ENCODE measurements at regions not wholly inside any gene's neighbourhood (a gene's known extent, or its start where the extent isn't known, plus 50 kb on each side); places are given as distances from the start of the nearest gene placed in this dataset.

- TF ChIP-seq HDGF (IDR thresholded peaks at IDR 0.05; ENCODE audit: borderline replicate concordance) = no peak
- TF ChIP-seq NFRKB (IDR thresholded peaks at IDR 0.05) = no peak
- no peak for TF ChIP-seq FOXM1 (IDR thresholded peaks at IDR 0.05; ENCODE audit: borderline replicate concordance)
- TF ChIP-seq PKNOX1 (IDR thresholded peaks at IDR 0.05) = no peak
- TF ChIP-seq TARDBP (IDR thresholded peaks at IDR 0.05) = no peak
- no peak for TF ChIP-seq FOXK2 (IDR thresholded peaks at IDR 0.05)
- TF ChIP-seq LEF1 (IDR thresholded peaks at IDR 0.05; ENCODE audit: borderline replicate concordance) = no peak
- no peak for TF ChIP-seq BHLHE40 (IDR thresholded peaks at IDR 0.05; ENCODE audit: borderline replicate concordance)
- no peak for TF ChIP-seq SP1 (IDR thresholded peaks at IDR 0.05)
- no peak for TF ChIP-seq SUZ12 (IDR thresholded peaks at IDR 0.05)
- TF ChIP-seq L3MBTL2 (conservative IDR thresholded peaks at IDR 0.05) = no peak
- TF ChIP-seq FOXA1 (IDR thresholded peaks at IDR 0.05) = no peak
- no peak for TF ChIP-seq ELF4 (IDR thresholded peaks at IDR 0.05)
- TF ChIP-seq ZNF384 (IDR thresholded peaks at IDR 0.05) = no peak
- no peak for TF ChIP-seq CTBP1 (IDR thresholded peaks at IDR 0.05; ENCODE audit: borderline replicate concordance)
- no peak for TF ChIP-seq ARNT (IDR thresholded peaks at IDR 0.05)
- CTCF ChIA-PET = no interaction called here
- POLR2A ChIA-PET = no interaction called here
- DNase-seq (ENCODE audit: extremely low spot score) = no peak
Measured at GRCh38 chr6:53429401-53429800, 80.7 kb upstream of the ELOVL5 start.

DNA sequence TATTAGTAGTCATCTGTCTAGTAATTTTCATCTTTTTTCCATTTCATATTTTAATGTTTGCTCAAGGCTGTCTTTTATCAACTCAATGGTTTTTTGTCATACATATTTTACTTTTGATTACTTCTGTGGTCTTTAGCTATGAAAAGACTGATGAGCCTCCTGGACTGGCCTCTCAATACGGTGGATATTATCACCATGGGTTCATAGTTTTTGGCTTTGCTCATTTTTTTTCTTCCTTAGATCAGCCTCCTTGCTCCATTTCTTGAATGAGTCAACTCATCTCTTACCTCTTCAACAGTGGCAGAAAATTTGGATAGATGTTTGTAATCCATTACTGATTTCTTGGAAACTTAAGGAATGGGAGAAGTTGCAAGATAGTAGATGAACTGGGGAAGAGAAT, 80.1 kb upstream of the ELOVL5 start:
- CTCF ChIA-PET = no interaction called here
- TF ChIP-seq TARDBP (IDR thresholded peaks at IDR 0.05) (no peak), HDGF (IDR thresholded peaks at IDR 0.05; ENCODE audit: borderline replicate concordance) (no peak), FOXK2 (IDR thresholded peaks at IDR 0.05) (no peak), LEF1 (IDR thresholded peaks at IDR 0.05; ENCODE audit: borderline replicate concordance) (no peak), ARNT (IDR thresholded peaks at IDR 0.05) (no peak), FOXA1 (IDR thresholded peaks at IDR 0.05) (no peak), NFRKB (IDR thresholded peaks at IDR 0.05) (no peak), FOXM1 (IDR thresholded peaks at IDR 0.05; ENCODE audit: borderline replicate concordance) (no peak), BHLHE40 (IDR thresholded peaks at IDR 0.05; ENCODE audit: borderline replicate concordance) (no peak), SUZ12 (IDR thresholded peaks at IDR 0.05) (no peak), ZNF384 (IDR thresholded peaks at IDR 0.05) (no peak), CTBP1 (IDR thresholded peaks at IDR 0.05; ENCODE audit: borderline replicate concordance) (no peak), L3MBTL2 (conservative IDR thresholded peaks at IDR 0.05) (no peak), PKNOX1 (IDR thresholded peaks at IDR 0.05) (no peak), SP1 (IDR thresholded peaks at IDR 0.05) (no peak), ELF4 (IDR thresholded peaks at IDR 0.05) (no peak)
- POLR2A ChIA-PET = no interaction called here
- DNase-seq (ENCODE audit: extremely low spot score) = no peak

DNA sequence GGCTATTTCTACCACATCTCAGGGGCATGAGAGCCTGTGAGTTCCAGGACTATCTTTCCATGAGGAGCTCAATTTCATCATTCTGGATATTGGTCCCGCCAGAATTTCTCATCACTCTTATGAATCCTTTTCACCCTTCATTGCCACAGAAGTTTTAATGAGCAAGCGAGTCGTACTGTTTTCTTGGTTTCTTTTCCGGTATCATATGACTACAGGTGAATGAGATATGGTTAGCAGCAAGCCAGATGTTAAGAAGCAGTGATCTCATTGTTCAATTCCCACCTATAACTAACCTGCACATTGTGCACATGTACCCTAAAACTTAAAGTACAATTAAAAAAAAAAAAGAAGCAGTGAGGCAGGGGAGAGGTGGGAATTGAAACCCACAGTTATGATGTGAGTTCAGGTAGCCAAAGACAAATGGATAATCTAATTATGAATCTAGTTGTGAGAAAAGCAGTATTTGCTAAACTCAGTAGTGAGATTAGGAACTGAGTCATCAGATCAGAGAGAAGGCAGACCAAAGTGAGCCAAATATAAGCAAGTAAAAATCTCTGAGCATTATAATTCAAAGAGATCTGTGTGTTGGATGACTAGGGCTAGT, 78.0 kb upstream of the ELOVL5 start:
- no peak for DNase-seq (ENCODE audit: extremely low spot score)
- no peak for TF ChIP-seq SUZ12 (IDR thresholded peaks at IDR 0.05)
- TF ChIP-seq ELF4 (IDR thresholded peaks at IDR 0.05) = no peak
- TF ChIP-seq BHLHE40 (IDR thresholded peaks at IDR 0.05; ENCODE audit: borderline replicate concordance) = no peak
- no peak for TF ChIP-seq FOXK2 (IDR thresholded peaks at IDR 0.05)
- TF ChIP-seq ARNT (IDR thresholded peaks at IDR 0.05) = no peak
- TF ChIP-seq LEF1 (IDR thresholded peaks at IDR 0.05; ENCODE audit: borderline replicate concordance) = no peak
- TF ChIP-seq NFRKB (IDR thresholded peaks at IDR 0.05) = no peak
- TF ChIP-seq SP1 (IDR thresholded peaks at IDR 0.05) = no peak
- no peak for TF ChIP-seq PKNOX1 (IDR thresholded peaks at IDR 0.05)
- CTCF ChIA-PET = interaction anchor here (1.4 kb wide), 1 partner anchor 16 kb away, joined by 4 read pairs; no protein-coding TSS in a partner anchor

DNA sequence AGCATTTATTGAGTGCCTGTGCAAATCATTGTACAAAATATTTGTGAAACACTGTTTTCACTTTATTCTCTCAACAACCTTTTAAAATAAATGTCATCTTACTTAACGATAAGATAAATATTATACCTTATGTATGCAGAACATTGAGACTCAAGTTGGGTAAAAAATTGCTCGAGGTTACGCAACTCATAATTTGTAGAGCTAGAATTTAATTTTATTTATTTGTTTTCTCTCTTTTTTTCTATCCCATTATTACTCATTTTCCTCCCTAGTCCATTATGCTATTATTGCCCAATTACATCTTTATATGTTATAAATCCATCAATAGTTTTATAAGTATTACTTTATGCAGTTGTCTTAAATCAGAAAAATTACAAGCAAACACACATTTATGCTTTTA, 77.4 kb upstream of the ELOVL5 start:
- POLR2A ChIA-PET = no interaction called here
- TF ChIP-seq ELF4 (IDR thresholded peaks at IDR 0.05) = no peak
- no peak for TF ChIP-seq NFRKB (IDR thresholded peaks at IDR 0.05)
- TF ChIP-seq ZNF384 (IDR thresholded peaks at IDR 0.05) = no peak
- TF ChIP-seq FOXK2 (IDR thresholded peaks at IDR 0.05) = no peak
- TF ChIP-seq ARNT (IDR thresholded peaks at IDR 0.05) = no peak
- no peak for TF ChIP-seq FOXA1 (IDR thresholded peaks at IDR 0.05)
- no peak for TF ChIP-seq L3MBTL2 (conservative IDR thresholded peaks at IDR 0.05)
- TF ChIP-seq SP1 (IDR thresholded peaks at IDR 0.05) = no peak
- no peak for TF ChIP-seq PKNOX1 (IDR thresholded peaks at IDR 0.05)
- TF ChIP-seq BHLHE40 (IDR thresholded peaks at IDR 0.05; ENCODE audit: borderline replicate concordance) = no peak
- no peak for TF ChIP-seq FOXM1 (IDR thresholded peaks at IDR 0.05; ENCODE audit: borderline replicate concordance)
- DNase-seq (ENCODE audit: extremely low spot score) = no peak
- CTCF ChIA-PET = interaction anchor here (1.4 kb wide), 1 partner anchor 15 kb away, joined by 4 read pairs; no protein-coding TSS in a partner anchor

More for the DNA sequence above, 78.0 kb upstream of the ELOVL5 start:
- POLR2A ChIA-PET = no interaction called here

- TF ChIP-seq ZNF384 (IDR thresholded peaks at IDR 0.05) (no peak), CTBP1 (IDR thresholded peaks at IDR 0.05; ENCODE audit: borderline replicate concordance) (no peak), SP1 (IDR thresholded peaks at IDR 0.05) (no peak), LEF1 (IDR thresholded peaks at IDR 0.05; ENCODE audit: borderline replicate concordance) (no peak), L3MBTL2 (conservative IDR thresholded peaks at IDR 0.05) (no peak), NFRKB (IDR thresholded peaks at IDR 0.05) (no peak), HDGF (IDR thresholded peaks at IDR 0.05; ENCODE audit: borderline replicate concordance) (no peak), BHLHE40 (IDR thresholded peaks at IDR 0.05; ENCODE audit: borderline replicate concordance) (no peak)
- ChIA-PET POLR2A (no interaction called here), CTCF (no interaction called here)
- no peak for DNase-seq (ENCODE audit: extremely low spot score)
Measured at GRCh38 chr6:53424976-53425718, 76.4 kb upstream of the ELOVL5 start.

All from HEK293T (cell line).